ENCODE measurements at regions not wholly inside any gene's neighbourhood (a gene's known extent, or its start where the extent isn't known, plus 50 kb on each side); places are given as distances from the start of the nearest gene placed in this dataset.

GRCh38 chr13:83065108-83065507, 817.2 kb downstream of the SLITRK1 start:
- DNase-seq (ENCODE audit: low read depth) = peak; percentile 62
- TF ChIP-seq, protein P1, sequence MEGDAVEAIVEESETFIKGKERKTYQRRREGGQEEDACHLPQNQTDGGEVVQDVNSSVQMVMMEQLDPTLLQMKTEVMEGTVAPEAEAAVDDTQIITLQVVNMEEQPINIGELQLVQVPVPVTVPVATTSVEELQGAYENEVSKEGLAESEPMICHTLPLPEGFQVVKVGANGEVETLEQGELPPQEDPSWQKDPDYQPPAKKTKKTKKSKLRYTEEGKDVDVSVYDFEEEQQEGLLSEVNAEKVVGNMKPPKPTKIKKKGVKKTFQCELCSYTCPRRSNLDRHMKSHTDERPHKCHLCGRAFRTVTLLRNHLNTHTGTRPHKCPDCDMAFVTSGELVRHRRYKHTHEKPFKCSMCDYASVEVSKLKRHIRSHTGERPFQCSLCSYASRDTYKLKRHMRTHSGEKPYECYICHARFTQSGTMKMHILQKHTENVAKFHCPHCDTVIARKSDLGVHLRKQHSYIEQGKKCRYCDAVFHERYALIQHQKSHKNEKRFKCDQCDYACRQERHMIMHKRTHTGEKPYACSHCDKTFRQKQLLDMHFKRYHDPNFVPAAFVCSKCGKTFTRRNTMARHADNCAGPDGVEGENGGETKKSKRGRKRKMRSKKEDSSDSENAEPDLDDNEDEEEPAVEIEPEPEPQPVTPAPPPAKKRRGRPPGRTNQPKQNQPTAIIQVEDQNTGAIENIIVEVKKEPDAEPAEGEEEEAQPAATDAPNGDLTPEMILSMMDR (conservative IDR thresholded peaks at IDR 0.05; ENCODE audit: low read depth, low read length) = no peak
- H3K4me3 ChIP-seq (ENCODE audit: low read length) = no peak overlapping the region

GRCh38 chr13:83057119-83057518, 825.2 kb downstream of the SLITRK1 start:
- H3K4me3 ChIP-seq (ENCODE audit: low read length) = no peak overlapping the region
- TF ChIP-seq, protein P1 (conservative IDR thresholded peaks at IDR 0.05; ENCODE audit: low read depth, low read length) = no peak
- no peak for DNase-seq (ENCODE audit: low read depth)

GRCh38 chr13:83056269-83056668, 826.0 kb downstream of the SLITRK1 start:
- no peak for DNase-seq (ENCODE audit: low read depth)
- TF ChIP-seq, protein P1 (conservative IDR thresholded peaks at IDR 0.05; ENCODE audit: low read depth, low read length) = no peak
- H3K4me3 ChIP-seq (ENCODE audit: low read length) = no peak overlapping the region

- DNase-seq (ENCODE audit: low read depth) = no peak
- H3K4me3 ChIP-seq (ENCODE audit: low read length) = no peak overlapping the region
- TF ChIP-seq, protein P1 (conservative IDR thresholded peaks at IDR 0.05; ENCODE audit: low read depth, low read length) = no peak
These were observed 833.9 kb downstream of the SLITRK1 start for GRCh38 chr13:83048419-83048818.

DNA sequence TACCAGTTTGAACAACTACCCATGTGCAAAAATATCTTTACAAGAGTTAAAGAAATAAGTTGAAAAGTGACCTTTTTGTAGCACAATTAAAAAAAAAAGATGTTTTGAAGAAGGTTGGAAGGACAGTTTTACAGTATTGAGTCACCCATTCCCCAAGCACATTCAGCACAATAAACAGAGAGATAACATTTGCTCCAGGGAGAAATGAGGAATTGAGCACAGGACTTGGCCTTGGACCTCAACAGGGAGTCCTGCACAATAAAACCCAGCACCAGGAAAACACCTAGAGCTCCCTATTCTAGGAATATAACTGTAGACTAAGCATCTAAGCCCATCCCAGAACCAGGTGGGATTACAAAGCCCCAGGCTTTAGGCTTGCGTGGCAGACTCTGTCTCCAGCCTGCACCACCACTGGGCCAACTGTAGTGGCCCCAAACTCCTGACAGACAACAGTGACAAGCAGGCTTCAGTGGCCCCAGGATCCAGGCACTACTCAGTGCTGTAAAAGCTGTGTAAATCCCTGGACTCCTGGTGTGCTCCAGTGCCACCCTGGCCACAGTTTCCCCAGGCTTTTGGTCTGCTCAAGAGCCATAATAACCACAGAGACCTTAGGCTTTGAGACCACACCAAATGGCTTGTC, 857.2 kb downstream of the SLITRK1 start:
- DNase-seq (ENCODE audit: low read depth) = no peak
- TF ChIP-seq, protein P1 (conservative IDR thresholded peaks at IDR 0.05; ENCODE audit: low read depth, low read length) = no peak
- no peak overlapping the region for H3K4me3 ChIP-seq (ENCODE audit: low read length)

- TF ChIP-seq, protein P1 (conservative IDR thresholded peaks at IDR 0.05; ENCODE audit: low read depth, low read length) = no peak
- DNase-seq (ENCODE audit: low read depth) = no peak
- no peak overlapping the region for H3K4me3 ChIP-seq (ENCODE audit: low read length)
These were observed 858.0 kb downstream of the SLITRK1 start for GRCh38 chr13:83024232-83024631.

GRCh38 chr13:83019986-83020385, 862.3 kb downstream of the SLITRK1 start:
- DNase-seq (ENCODE audit: low read depth) = no peak
- TF ChIP-seq, protein P1 (conservative IDR thresholded peaks at IDR 0.05; ENCODE audit: low read depth, low read length) = no peak

More at GRCh38 chr13:83019986-83020385, 862.3 kb downstream of the SLITRK1 start:
- no peak overlapping the region for H3K4me3 ChIP-seq (ENCODE audit: low read length)
